ENCODE measurements at regions not wholly inside any gene's neighbourhood (a gene's known extent, or its start where the extent isn't known, plus 50 kb on each side); places are given as distances from the start of the nearest gene placed in this dataset.

GRCh38 chr7:115496006-115496405, 534.6 kb downstream of the TFEC start:
- POLR2A ChIA-PET: no interaction called here
- Histone ChIP-seq H3K4me1 (replicated peaks in 1 of 2; ENCODE audit: control insufficient read depth in 2 of 2, insufficient read depth in 2 of 2, low read length in 2 of 2) (no peaks in the 10 kb centered on the region), H3K9me1 (ENCODE audit: control insufficient read depth, insufficient read depth, low read length) (no peaks in the 10 kb centered on the region), H3K36me3 (ENCODE audit: control insufficient read depth, insufficient read depth, low read length) (no peaks in the 10 kb centered on the region), H2AFZ (ENCODE audit: low read depth, low read length) (no peak overlapping the region), H3K4me2 (ENCODE audit: insufficient read depth, low read length) (no peak overlapping the region), H3K79me2 (ENCODE audit: control insufficient read depth, insufficient read depth, low read length) (no peaks in the 10 kb centered on the region), H3K27me3 (ENCODE audit: control insufficient read depth in 2 of 2, insufficient read depth in 2 of 2, low read length in 2 of 2) (no peaks in the 10 kb centered on the region), H4K20me1 (replicated peaks; ENCODE audit: control insufficient read depth, insufficient read depth, low read length) (no peaks in the 10 kb centered on the region), H3K9me3 (replicated peaks; ENCODE audit: control insufficient read depth, insufficient read depth, low read depth, low read length) (0 out of 2 replicates have a peak, but pooled peaks cover 2% of the 10 kb centered on the region), H3K4me3 (no peak overlapping the region), H3K9ac (ENCODE audit: insufficient read depth in 1 of 2, low read depth in 2 of 2, low read length in 2 of 2) (no peak overlapping the region), H3K27ac (ENCODE audit: extremely low read depth, low read depth, low read length) (no peak overlapping the region)
- DNase-seq (ENCODE audit: extremely low read depth in 1 of 4, low spot score in 3 of 4) (no peak), FAIRE-seq (no peak), ATAC-seq (no peak)
- TF ChIP-seq MECOM (CRISPR knock-in tag; IDR thresholded peaks at IDR 0.05) (no peak), NCOR1 (IDR thresholded peaks at IDR 0.05) (no peak), ZNF274 (IDR thresholded peaks at IDR 0.05; ENCODE audit: borderline replicate concordance, low read depth, low read length) (no peak), ZBTB43 (CRISPR knock-in tag; IDR thresholded peaks at IDR 0.05) (no peak)
- TF ChIP-seq, protein P1, sequence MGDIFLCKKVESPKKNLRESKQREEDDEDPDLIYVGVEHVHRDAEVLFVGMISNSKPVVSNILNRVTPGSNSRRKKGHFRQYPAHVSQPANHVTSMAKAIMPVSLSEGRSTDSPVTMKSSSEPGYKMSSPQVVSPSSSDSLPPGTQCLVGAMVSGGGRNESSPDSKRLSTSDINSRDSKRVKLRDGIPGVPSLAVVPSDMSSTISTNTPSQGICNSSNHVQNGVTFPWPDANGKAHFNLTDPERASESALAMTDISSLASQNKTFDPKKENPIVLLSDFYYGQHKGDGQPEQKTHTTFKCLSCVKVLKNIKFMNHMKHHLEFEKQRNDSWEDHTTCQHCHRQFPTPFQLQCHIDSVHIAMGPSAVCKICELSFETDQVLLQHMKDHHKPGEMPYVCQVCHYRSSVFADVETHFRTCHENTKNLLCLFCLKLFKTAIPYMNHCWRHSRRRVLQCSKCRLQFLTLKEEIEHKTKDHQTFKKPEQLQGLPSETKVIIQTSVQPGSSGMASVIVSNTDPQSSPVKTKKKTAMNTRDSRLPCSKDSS (IDR thresholded peaks at IDR 0.05; ENCODE audit: low read depth, partially characterized antibody): no peak
- in situ Hi-C loops (cut with MboI) (no loop called here), intact Hi-C loops (cut with micrococcal nuclease) (no loop called here)
- WGBS (ENCODE audit: insufficient coverage, low coverage, missing lambda C conversion rate): 0% methylated on average over 5 of the region's 5 CpGs
- CTCF ChIA-PET (ENCODE audit: low intra/inter-chr PET ratio): no interaction called here
- BruUV-seq (replicated peaks): no TSS peak
